Prostate gland (tissue), 2 donors: ENCODE measurements at regions not wholly inside any gene's neighbourhood (a gene's known extent, or its start where the extent isn't known, plus 50 kb on each side); places are given as distances from the start of the nearest gene placed in this dataset.

Experiments used
- POLR2AphosphoS5 ChIP-seq: sonication (generic); formaldehyde crosslinking; IDR thresholded peaks from one replicate; pipeline ENCODE4 v1.6.1; 2017; ENCODE audit warnings: antibody characterized with exemption
- TF ChIP-seq, protein P1 (sequence below), 4 experiments: fragments of 200-600 bp in 2 of 4; fragments of 450-650 bp in 2 of 4; sonication (generic) in 2 of 4; IDR thresholded peaks; 1 replicate in 3 of 4; 2 replicates in 1 of 4; pipeline ENCODE4 v1.5.1; 2016 to 2019; ENCODE audit warnings: antibody characterized with exemption in 4 of 4, mild to moderate bottlenecking in 2 of 4, moderate library complexity in 2 of 4

- TF ChIP-seq, protein P1, sequence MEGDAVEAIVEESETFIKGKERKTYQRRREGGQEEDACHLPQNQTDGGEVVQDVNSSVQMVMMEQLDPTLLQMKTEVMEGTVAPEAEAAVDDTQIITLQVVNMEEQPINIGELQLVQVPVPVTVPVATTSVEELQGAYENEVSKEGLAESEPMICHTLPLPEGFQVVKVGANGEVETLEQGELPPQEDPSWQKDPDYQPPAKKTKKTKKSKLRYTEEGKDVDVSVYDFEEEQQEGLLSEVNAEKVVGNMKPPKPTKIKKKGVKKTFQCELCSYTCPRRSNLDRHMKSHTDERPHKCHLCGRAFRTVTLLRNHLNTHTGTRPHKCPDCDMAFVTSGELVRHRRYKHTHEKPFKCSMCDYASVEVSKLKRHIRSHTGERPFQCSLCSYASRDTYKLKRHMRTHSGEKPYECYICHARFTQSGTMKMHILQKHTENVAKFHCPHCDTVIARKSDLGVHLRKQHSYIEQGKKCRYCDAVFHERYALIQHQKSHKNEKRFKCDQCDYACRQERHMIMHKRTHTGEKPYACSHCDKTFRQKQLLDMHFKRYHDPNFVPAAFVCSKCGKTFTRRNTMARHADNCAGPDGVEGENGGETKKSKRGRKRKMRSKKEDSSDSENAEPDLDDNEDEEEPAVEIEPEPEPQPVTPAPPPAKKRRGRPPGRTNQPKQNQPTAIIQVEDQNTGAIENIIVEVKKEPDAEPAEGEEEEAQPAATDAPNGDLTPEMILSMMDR (IDR thresholded peaks at IDR 0.05): no peak
- TF ChIP-seq POLR2AphosphoS5: no peak
These were observed 256.9 kb downstream of the PTBP2 start for GRCh38 chr1:96978444-96978843.
